ENCODE measurements at regions not wholly inside any gene's neighbourhood (a gene's known extent, or its start where the extent isn't known, plus 50 kb on each side); places are given as distances from the start of the nearest gene placed in this dataset.

DNA sequence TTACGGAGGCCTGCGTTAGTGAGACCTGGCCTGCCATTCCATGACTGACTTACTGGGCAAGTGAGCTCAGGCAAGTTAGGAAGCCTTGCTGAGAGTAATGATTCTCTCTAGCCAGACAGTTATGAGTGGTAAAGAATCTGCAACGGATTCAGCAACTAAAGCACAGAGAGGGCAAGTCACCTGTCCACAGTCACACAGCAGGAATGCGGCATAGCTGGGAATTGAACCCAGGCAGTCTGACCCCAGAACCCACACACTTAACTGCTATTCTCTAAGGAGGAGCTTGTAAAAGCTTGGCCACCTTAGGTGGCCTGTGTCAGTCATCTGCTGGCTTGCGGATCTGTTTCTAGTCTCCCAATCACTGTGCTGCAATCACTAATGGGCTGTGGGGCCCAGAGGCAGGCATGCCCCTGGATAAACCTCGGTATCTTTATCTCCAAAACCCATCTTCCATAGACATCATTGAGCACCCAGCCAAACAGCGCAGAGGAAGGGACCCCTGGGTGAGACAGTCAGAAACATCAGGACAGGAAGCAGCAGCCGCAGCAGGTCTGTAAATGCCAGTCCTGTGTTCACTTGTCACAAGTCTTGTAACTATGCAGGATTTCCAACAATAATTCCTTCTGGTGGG, 215.9 kb upstream of the KCNG1 start:
- Mint-ChIP-seq H3K9me3 (peaks cover 41% of the 10 kb centered on the region), H3K27ac (no peak overlapping the region), H3K36me3 (ENCODE audit: low read depth) (peaks cover 10% of the 10 kb centered on the region), H3K27me3 (ENCODE audit: insufficient read depth) (peaks cover 29% of the 10 kb centered on the region), H3K4me1 (peaks cover 18% of the 10 kb centered on the region), H3K4me3 (no peak overlapping the region)
- TF ChIP-seq, protein P1, sequence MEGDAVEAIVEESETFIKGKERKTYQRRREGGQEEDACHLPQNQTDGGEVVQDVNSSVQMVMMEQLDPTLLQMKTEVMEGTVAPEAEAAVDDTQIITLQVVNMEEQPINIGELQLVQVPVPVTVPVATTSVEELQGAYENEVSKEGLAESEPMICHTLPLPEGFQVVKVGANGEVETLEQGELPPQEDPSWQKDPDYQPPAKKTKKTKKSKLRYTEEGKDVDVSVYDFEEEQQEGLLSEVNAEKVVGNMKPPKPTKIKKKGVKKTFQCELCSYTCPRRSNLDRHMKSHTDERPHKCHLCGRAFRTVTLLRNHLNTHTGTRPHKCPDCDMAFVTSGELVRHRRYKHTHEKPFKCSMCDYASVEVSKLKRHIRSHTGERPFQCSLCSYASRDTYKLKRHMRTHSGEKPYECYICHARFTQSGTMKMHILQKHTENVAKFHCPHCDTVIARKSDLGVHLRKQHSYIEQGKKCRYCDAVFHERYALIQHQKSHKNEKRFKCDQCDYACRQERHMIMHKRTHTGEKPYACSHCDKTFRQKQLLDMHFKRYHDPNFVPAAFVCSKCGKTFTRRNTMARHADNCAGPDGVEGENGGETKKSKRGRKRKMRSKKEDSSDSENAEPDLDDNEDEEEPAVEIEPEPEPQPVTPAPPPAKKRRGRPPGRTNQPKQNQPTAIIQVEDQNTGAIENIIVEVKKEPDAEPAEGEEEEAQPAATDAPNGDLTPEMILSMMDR (conservative IDR thresholded peaks at IDR 0.05) = no peak
- no peaks in the 10 kb centered on the region for H3K4me1 ChIP-seq (ENCODE audit: control insufficient read depth, insufficient read depth, low read length)
- no peak overlapping the region for H3K27ac ChIP-seq (ENCODE audit: low read depth, low read length)
- H3K9ac ChIP-seq (ENCODE audit: extremely low read depth, low read length, poor library complexity, severe bottlenecking) = no peak overlapping the region
- H3K9me3 ChIP-seq (ENCODE audit: control insufficient read depth, low read length) = peaks cover 29% of the 10 kb centered on the region
- no peaks in the 10 kb centered on the region for H3K27me3 ChIP-seq (ENCODE audit: control insufficient read depth, insufficient read depth, low read length, poor library complexity, severe bottlenecking)
- no peak for DNase-seq
- no peaks in the 10 kb centered on the region for H3K36me3 ChIP-seq (ENCODE audit: control insufficient read depth, insufficient read depth, low read length)
- WGBS, 2 experiments (ENCODE audit: insufficient coverage in 1 of 2, insufficient read length in 1 of 2) = 93 to 94% methylated on average over 4 to 8 of the region's 8 CpGs
- H3K4me3 ChIP-seq (ENCODE audit: low read length) = no peak overlapping the region

DNA sequence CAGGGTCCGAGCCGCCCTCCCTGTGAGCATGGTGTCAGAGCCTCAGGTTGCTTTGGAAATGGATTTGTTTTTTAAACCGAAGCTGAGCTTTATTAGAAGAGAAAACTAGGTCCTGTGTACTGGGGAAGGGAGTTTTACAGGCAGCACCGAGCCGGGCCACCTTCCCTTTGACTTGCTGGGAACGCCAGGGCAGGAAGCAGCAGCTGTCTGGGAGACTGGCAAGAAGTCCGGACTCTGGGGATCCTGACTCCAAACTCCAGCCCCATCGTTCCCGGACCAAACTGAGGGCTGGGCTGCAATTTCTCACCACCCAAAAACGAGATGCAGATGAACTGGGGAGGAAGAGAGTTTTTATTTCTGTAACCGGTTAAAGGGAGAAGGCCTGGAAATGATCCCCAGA, 214.9 kb upstream of the KCNG1 start:
- Histone ChIP-seq H3K27me3 (ENCODE audit: control insufficient read depth, insufficient read depth, low read length, poor library complexity, severe bottlenecking) (no peaks in the 10 kb centered on the region), H3K4me3 (ENCODE audit: low read length) (no peak overlapping the region), H3K27ac (ENCODE audit: low read depth, low read length) (no peak overlapping the region), H3K4me1 (ENCODE audit: control insufficient read depth, insufficient read depth, low read length) (no peaks in the 10 kb centered on the region), H3K36me3 (ENCODE audit: control insufficient read depth, insufficient read depth, low read length) (no peaks in the 10 kb centered on the region), H3K9me3 (ENCODE audit: control insufficient read depth, low read length) (peaks cover 19% of the 10 kb centered on the region), H3K9ac (ENCODE audit: extremely low read depth, low read length, poor library complexity, severe bottlenecking) (no peak overlapping the region)
- Mint-ChIP-seq H3K4me3 (no peak overlapping the region), H3K36me3 (ENCODE audit: low read depth) (peaks cover 10% of the 10 kb centered on the region), H3K27me3 (ENCODE audit: insufficient read depth) (peaks cover 21% of the 10 kb centered on the region), H3K27ac (no peak overlapping the region), H3K4me1 (peaks cover 18% of the 10 kb centered on the region), H3K9me3 (peaks cover 33% of the 10 kb centered on the region)
- WGBS, 2 experiments (ENCODE audit: insufficient coverage in 1 of 2, insufficient read length in 1 of 2) = 89 to 92% methylated on average over 10 to 11 of the region's 11 CpGs
- TF ChIP-seq, protein P1 (conservative IDR thresholded peaks at IDR 0.05) = no peak
- DNase-seq = no peak

DNA sequence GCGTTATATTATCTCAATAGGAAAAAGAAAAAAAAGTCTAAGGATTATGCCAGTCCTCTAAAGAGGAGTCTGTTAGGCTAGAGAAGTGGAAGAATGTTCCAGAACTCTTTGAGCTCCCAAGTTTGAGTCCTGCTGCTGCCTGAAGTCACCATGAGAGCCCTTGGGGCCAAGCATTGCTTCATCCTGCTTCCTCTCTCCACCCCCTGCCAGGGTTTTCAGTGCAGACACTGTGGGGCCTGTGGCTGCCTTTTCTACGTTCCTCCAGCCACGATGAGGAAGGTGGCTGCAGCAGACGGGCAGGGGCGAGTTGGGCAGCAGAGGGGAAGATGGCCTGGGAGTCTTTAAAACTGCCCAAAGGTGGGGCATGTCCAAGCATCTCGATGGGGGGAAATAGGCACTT, 214.4 kb upstream of the KCNG1 start:
- DNase-seq = no peak
- Histone ChIP-seq H3K9me3 (ENCODE audit: control insufficient read depth, low read length) (peaks cover 14% of the 10 kb centered on the region), H3K36me3 (ENCODE audit: control insufficient read depth, insufficient read depth, low read length) (no peaks in the 10 kb centered on the region), H3K27me3 (ENCODE audit: control insufficient read depth, insufficient read depth, low read length, poor library complexity, severe bottlenecking) (no peaks in the 10 kb centered on the region), H3K4me3 (ENCODE audit: low read length) (no peak overlapping the region), H3K4me1 (ENCODE audit: control insufficient read depth, insufficient read depth, low read length) (no peaks in the 10 kb centered on the region), H3K9ac (ENCODE audit: extremely low read depth, low read length, poor library complexity, severe bottlenecking) (no peak overlapping the region), H3K27ac (ENCODE audit: low read depth, low read length) (no peak overlapping the region)
- H3K4me1 Mint-ChIP-seq = peaks cover 18% of the 10 kb centered on the region
- peaks cover 9% of the 10 kb centered on the region for H3K36me3 Mint-ChIP-seq (ENCODE audit: low read depth)
- H3K9me3 Mint-ChIP-seq = peaks cover 28% of the 10 kb centered on the region
- no peak overlapping the region for H3K4me3 Mint-ChIP-seq
- 85 to 91% methylated on average over 5 to 6 of the region's 6 CpGs for WGBS, 2 experiments (ENCODE audit: insufficient coverage in 1 of 2, insufficient read length in 1 of 2)
- TF ChIP-seq, protein P1 (conservative IDR thresholded peaks at IDR 0.05) = no peak
- no peak overlapping the region for H3K27ac Mint-ChIP-seq
- peaks cover 16% of the 10 kb centered on the region for H3K27me3 Mint-ChIP-seq (ENCODE audit: insufficient read depth)

Data from endodermal cell (in vitro differentiated cells).